Left lung (tissue), 4 donors: ENCODE measurements at regions not wholly inside any gene's neighbourhood (a gene's known extent, or its start where the extent isn't known, plus 50 kb on each side); places are given as distances from the start of the nearest gene placed in this dataset.

ENCODE experiments used
- ATAC-seq: fragments of 200-7000 bp; cut with Tn5 transposase; one replicate; pipeline ENCODE4 v1.9.1; 2020; ENCODE audit warnings: moderate library complexity
- DNase-seq, 4 donors: peaks; one replicate each; pipeline ENCODE4 v3.0.0-alpha.2; 2013 to 2020
- H3K27ac ChIP-seq, 2 donors: fragments of 200-600 bp; sonication (generic) in 1 of 2; one replicate each; pipeline versions ENCODE4 v1.5.0 to v1.8.0; 2020 to 2021
- H3K27me3 ChIP-seq, 2 donors: fragments of 200-600 bp; sonication (generic) in 1 of 2; one replicate each; pipeline versions ENCODE4 v1.5.0 to v1.8.0; 2020 to 2021
- H3K36me3 ChIP-seq, 2 donors: fragments of 200-600 bp; sonication (generic) in 1 of 2; one replicate each; pipeline versions ENCODE4 v1.5.0 to v1.8.0; 2020 to 2021
- H3K4me1 ChIP-seq, 2 donors: fragments of 200-600 bp; one replicate each; pipeline ENCODE4 v1.8.0; 2021
- H3K4me3 ChIP-seq, 2 donors: fragments of 200-600 bp; sonication (generic) in 1 of 2; one replicate each; pipeline versions ENCODE4 v1.5.0 to v1.8.0; 2020 to 2021; ENCODE audit warnings: mild to moderate bottlenecking in 1 of 2
- H3K9me3 ChIP-seq, 2 donors: fragments of 200-600 bp; sonication (generic) in 1 of 2; one replicate each; pipeline versions ENCODE4 v1.5.0 to v1.8.0; 2020 to 2021
- intact Hi-C, 2 donors: fragments of 100-400 bp; cut with DNase I; formaldehyde crosslinking; loops; one replicate each; pipeline versions ENCODE4 v1.11.2 to v1.14.2; 2022
- TF ChIP-seq, protein P1 (sequence below), 2 donors: fragments of 200-600 bp; sonication (generic) in 1 of 2; IDR thresholded peaks; one replicate each; pipeline versions ENCODE4 v1.5.0 to v1.8.0; 2021; ENCODE audit warnings: antibody characterized with exemption in 2 of 2
- donor health status: DM: no; HTN: yes; CAD: no.
- donor health status: DM: no; HTN: no; CAD: no.

DNA sequence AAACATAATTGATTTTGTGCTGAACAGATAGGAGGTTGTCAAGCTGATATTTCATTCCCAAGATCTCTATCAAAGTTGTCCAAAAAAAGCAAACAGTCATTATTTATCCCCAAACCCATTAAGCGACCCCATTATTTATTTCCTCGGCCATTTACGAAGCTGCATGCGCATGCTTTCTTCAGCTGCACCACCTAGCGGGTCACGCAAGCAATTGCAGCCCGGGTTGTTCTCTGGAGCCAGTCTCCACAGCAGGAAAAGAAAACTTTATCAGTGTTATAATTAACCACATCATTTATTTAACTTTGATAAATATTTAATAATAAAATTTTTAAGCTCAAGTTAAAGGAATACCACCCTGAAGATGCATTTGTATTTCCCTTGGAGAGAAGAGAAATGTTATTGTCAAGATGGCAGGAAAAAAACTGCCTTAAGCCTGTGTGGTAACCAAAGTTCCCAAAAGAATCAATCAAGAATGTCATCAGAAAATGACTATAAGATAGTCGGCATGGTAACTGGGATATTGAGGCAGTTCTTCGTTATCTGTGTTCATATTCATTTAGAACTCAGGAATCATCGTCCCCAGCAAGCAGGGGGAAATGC lies 304.7 kb downstream of the FBXO15 start:
- peak in 2 of 4 donors; percentile 13 to 51 for DNase-seq
- H3K9me3 ChIP-seq, result no peaks in the 10 kb centered on the region
- intact Hi-C loops, result no loop called here
- H3K4me3 ChIP-seq, result no peak overlapping the region
- TF ChIP-seq, protein P1, sequence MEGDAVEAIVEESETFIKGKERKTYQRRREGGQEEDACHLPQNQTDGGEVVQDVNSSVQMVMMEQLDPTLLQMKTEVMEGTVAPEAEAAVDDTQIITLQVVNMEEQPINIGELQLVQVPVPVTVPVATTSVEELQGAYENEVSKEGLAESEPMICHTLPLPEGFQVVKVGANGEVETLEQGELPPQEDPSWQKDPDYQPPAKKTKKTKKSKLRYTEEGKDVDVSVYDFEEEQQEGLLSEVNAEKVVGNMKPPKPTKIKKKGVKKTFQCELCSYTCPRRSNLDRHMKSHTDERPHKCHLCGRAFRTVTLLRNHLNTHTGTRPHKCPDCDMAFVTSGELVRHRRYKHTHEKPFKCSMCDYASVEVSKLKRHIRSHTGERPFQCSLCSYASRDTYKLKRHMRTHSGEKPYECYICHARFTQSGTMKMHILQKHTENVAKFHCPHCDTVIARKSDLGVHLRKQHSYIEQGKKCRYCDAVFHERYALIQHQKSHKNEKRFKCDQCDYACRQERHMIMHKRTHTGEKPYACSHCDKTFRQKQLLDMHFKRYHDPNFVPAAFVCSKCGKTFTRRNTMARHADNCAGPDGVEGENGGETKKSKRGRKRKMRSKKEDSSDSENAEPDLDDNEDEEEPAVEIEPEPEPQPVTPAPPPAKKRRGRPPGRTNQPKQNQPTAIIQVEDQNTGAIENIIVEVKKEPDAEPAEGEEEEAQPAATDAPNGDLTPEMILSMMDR (IDR thresholded peaks at IDR 0.05), result peak; percentile 85 to 99
- H3K4me1 ChIP-seq, result no peaks in the 10 kb centered on the region
- ATAC-seq, result peak; percentile 89
- H3K27ac ChIP-seq, result no peak overlapping the region
- peaks cover 4 to 14% of the 10 kb centered on the region in 2 donors for H3K27me3 ChIP-seq
- H3K36me3 ChIP-seq, result no peaks in the 10 kb centered on the region

GRCh38 chr18:73841661-73842060 lies 306.0 kb downstream of the FBXO15 start:
- intact Hi-C loops, result no loop called here
- Histone ChIP-seq H3K9me3 (no peaks in the 10 kb centered on the region), H3K4me3 (no peak overlapping the region), H3K4me1 (no peaks in the 10 kb centered on the region), H3K36me3 (no peaks in the 10 kb centered on the region), H3K27me3 (peaks cover 4 to 14% of the 10 kb centered on the region in 2 donors), H3K27ac (no peak overlapping the region)
- ATAC-seq, result no peak
- TF ChIP-seq, protein P1 (IDR thresholded peaks at IDR 0.05), result no peak
- DNase-seq, result no peak

GRCh38 chr18:73840319-73840945 lies 307.2 kb downstream of the FBXO15 start:
- intact Hi-C loops, result no loop called here
- DNase-seq, result no peak
- TF ChIP-seq, protein P1 (IDR thresholded peaks at IDR 0.05), result no peak
- ATAC-seq, result no peak
- Histone ChIP-seq H3K4me1 (no peaks in the 10 kb centered on the region), H3K27me3 (peaks cover 4 to 14% of the 10 kb centered on the region in 2 donors), H3K9me3 (no peaks in the 10 kb centered on the region), H3K27ac (no peak overlapping the region), H3K4me3 (no peak overlapping the region), H3K36me3 (no peaks in the 10 kb centered on the region)

DNA sequence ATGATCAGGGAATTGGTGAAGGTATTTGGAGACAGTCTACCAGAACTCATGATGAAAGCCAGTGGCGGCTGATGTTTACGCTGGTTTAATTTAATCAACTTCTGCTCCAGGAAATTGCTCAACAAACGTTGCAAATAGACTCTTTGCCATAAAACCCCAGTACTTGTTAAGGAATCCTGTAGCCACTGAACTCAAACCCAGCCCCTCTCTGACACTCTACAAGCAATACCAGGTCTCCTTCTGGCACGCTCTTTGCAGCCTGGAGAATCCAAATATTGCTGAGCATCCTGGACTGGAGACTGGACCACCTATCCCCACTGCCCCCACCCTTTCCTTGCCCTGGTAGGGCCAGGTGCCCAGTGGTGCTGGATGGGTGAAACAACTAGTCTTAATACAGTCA lies 308.2 kb downstream of the FBXO15 start:
- Histone ChIP-seq H3K27ac (no peak overlapping the region), H3K9me3 (no peaks in the 10 kb centered on the region), H3K27me3 (peaks cover 4 to 14% of the 10 kb centered on the region in 2 donors), H3K36me3 (no peaks in the 10 kb centered on the region), H3K4me1 (no peaks in the 10 kb centered on the region), H3K4me3 (no peak overlapping the region)
- DNase-seq (no peak), ATAC-seq (no peak)
- intact Hi-C loops, result no loop called here
- TF ChIP-seq, protein P1 (IDR thresholded peaks at IDR 0.05), result no peak

GRCh38 chr18:73838107-73838506 lies 309.5 kb downstream of the FBXO15 start:
- TF ChIP-seq, protein P1 (IDR thresholded peaks at IDR 0.05), result no peak
- DNase-seq (no peak), ATAC-seq (no peak)
- Histone ChIP-seq H3K4me3 (no peak overlapping the region), H3K9me3 (no peaks in the 10 kb centered on the region), H3K36me3 (no peaks in the 10 kb centered on the region), H3K27me3 (peaks cover under 1% of the 10 kb centered on the region in 2 donors), H3K27ac (no peak overlapping the region), H3K4me1 (no peaks in the 10 kb centered on the region)
- intact Hi-C loops, result no loop called here
